Right cardiac atrium (tissue), 5 donors: ENCODE measurements at regions not wholly inside any gene's neighbourhood (a gene's known extent, or its start where the extent isn't known, plus 50 kb on each side); places are given as distances from the start of the nearest gene placed in this dataset.
"Not testable (repeated sequence)": the region's sequence is repeated elsewhere in the genome, so short reads cannot be mapped to it uniquely, and the experiment has no call there.

ENCODE experiments used
- ATAC-seq, 2 donors: fragments of 200-7000 bp; cut with Tn5 transposase; one replicate each; pipeline versions ENCODE4 v1.8.0 to v1.9.1; 2020; ENCODE audit warnings: moderate library complexity in 2 of 2, mild to moderate bottlenecking in 1 of 2
- DNase-seq, 3 donors: peaks; one replicate each; pipeline ENCODE4 v3.0.0-alpha.2; 2020
- H3K27ac ChIP-seq: one replicate; pipeline ENCODE4 v1.5.1; 2013; ENCODE audit warnings: mild to moderate bottlenecking, low read length, control low read depth, moderate library complexity
- H3K27me3 ChIP-seq: one replicate; pipeline ENCODE4 v1.6.1; 2013; ENCODE audit not compliant: control insufficient read depth, insufficient read depth
- H3K4me1 ChIP-seq: one replicate; pipeline ENCODE4 v1.6.1; 2013; ENCODE audit warnings: low read length; ENCODE audit not compliant: control insufficient read depth, insufficient read depth
- H3K4me3 ChIP-seq: one replicate; pipeline ENCODE4 v1.5.1; 2013; ENCODE audit warnings: low read length, control low read depth
- H3K9me3 ChIP-seq: one replicate; pipeline ENCODE4 v1.6.1; 2013; ENCODE audit warnings: low read length; ENCODE audit not compliant: control insufficient read depth
- WGBS: extraction: QIAGEN DNeasy Blood & Tissue Kit; methylation state at CpG from one replicate; pipeline ENCODE4 v1.1.7; 2013; 5-methylcytosine and 5-hydroxymethylcytosine counted together
- intact Hi-C, 4 donors: fragments of 100-400 bp; cut with DNase I; formaldehyde crosslinking; loops; one replicate each; pipeline versions ENCODE4 v1.11.0 to v1.14.0; 2022 to 2023
- donor health status: healthy with polysubstance abuse.
- donor health status: DM: no; HTN: yes; CAD: no.
- donor health status: DM: no; HTN: no; CAD: no.
- donor health status: DM: no; HTN: yes; CAD: no; lungs with severe emphysema.
- donor health status: DM: yes; HTN: yes; CAD: no.

DNA sequence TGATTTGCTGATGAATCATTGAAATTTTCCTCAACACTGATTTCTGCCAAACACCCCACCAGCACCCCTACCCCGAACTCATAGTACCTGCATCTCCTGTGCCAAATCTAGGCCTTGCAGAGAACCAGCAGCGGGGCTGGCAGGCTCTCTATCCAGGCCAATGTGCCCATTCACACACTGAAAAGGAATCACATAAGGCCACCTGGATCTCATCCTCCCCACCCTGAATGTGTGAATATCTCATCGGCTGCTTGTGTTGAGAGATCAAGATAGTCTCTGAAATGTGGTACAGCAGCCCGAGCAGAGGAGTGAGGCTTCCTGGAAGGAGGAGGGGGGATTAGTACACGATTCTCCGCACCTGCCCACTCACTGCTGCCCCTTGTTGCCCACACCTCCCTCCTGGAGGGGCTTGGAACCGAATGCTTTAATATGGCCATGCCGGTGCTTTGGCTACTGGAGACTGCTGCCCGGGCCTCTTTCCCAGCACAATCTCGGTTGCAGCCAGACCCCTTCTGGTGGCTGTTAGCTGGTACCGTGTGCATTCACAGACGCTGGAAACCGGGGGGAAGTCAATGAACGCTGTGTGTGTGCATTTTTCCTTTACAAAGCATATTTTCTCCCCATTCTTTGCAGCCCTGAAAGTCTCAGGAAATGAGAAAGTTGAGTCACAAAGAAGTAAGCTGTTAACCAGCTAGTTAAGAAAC, 619.5 kb downstream of the MATN1 start:
- no peak for DNase-seq
- no peak for ATAC-seq
- H3K9me3 ChIP-seq = no peaks in the 10 kb centered on the region
- H3K4me3 ChIP-seq = no peak overlapping the region
- no peaks in the 10 kb centered on the region for H3K27me3 ChIP-seq
- no peaks in the 10 kb centered on the region for H3K4me1 ChIP-seq
- WGBS = 30% methylated on average over 14 of the region's 14 CpGs
- intact Hi-C loops = loop anchor here in 3 of 4 donors (10.0 kb wide), 3 partner anchors 309 to 859 kb away; no protein-coding TSS in a partner anchor
- no peak overlapping the region for H3K27ac ChIP-seq

DNA sequence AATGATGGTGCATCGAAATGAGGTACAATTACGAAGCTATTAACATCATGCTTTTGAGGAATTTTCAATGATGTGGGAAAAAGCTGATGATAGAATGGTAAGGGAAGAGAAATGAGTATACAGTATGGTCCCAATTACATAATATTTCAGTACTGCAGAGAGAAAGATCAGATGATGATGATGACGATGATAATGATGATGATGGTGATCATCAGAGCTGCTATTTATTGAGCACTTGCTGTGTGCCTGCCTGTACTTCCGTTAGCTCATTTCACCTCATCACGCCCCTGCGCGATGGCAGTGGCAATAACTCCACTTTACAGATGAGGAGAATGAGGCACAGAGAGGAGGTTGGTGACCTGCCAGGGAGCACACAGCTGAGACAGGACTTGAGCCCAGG, 620.8 kb downstream of the MATN1 start:
- no peak overlapping the region for H3K27ac ChIP-seq
- 94% methylated on average over 7 of the region's 7 CpGs for WGBS
- H3K4me3 ChIP-seq = no peak overlapping the region
- H3K9me3 ChIP-seq = no peaks in the 10 kb centered on the region
- intact Hi-C loops = loop anchor here in 3 of 4 donors (10.0 kb wide), 3 partner anchors 308 to 858 kb away; no protein-coding TSS in a partner anchor
- no peak for DNase-seq
- no peaks in the 10 kb centered on the region for H3K4me1 ChIP-seq
- ATAC-seq = no peak
- no peaks in the 10 kb centered on the region for H3K27me3 ChIP-seq

DNA sequence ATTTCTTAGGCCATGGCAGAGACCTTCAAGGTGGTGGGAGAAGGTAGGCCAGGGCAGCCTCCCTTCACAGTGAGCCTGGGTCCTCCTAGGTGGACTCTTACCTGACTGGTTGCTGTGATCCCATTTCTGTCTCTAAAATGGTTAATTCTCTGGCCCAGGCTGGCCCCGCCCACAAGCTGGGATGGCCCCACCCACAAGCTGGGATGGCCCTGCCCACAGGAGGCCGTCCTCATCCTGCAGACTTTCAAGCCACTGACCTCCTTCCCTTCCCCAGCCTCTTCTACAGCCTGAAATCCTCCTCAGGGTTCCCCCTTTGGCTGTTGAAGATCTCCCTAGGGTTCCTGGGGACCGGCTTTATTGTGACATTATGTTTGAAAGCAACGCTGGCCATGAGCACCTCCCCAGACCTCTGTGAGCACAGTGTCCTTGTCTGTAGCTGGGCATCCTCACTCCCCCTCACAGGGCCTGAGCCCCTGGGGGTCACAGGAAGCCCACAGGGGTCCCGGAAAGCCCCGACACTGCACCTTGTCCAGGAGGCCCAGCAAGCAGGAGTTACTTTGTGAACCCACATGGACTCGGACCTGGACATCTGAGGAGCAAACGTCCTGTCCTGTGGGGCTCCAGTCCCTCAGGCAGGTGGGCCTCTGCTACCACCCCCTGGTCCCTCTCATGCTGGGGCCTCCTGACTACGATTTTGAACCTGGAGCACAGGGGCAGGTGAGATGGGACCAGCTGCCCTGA, 621.7 kb downstream of the MATN1 start:
- no peaks in the 10 kb centered on the region for H3K27me3 ChIP-seq
- peak in 1 of 2 donors; percentile 30 for ATAC-seq

DNA sequence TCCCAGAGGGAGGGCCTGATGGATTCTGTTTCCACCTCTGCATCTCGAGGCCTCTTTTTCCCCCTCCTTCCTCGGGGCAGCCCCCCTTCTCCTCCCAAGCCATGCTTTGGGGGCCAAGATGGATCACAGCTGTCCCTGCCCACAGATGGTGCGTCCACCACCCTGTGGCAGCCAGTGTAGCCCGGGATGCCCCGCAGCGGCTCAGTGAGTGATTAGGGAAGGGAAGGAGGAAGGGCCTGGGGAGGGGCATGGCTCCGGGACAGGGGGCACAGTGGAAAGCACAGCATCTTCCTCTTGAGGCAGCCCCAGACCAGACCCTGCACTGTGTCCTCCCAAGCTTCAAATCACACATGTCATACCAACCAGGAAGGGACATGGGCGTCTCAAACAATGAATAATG, 622.4 kb downstream of the MATN1 start:
- H3K27ac ChIP-seq = no peak overlapping the region
- ATAC-seq (peak in 1 of 2 donors; percentile 21), DNase-seq (no peak)
- no peaks in the 10 kb centered on the region for H3K9me3 ChIP-seq
- intact Hi-C loops = loop anchor here in 3 of 4 donors (10.0 kb wide), 3 partner anchors 306 to 856 kb away; no protein-coding TSS in a partner anchor
- H3K27me3 ChIP-seq = no peaks in the 10 kb centered on the region
- 36% methylated on average over 8 of the region's 8 CpGs for WGBS
- H3K4me1 ChIP-seq = no peaks in the 10 kb centered on the region
- H3K4me3 ChIP-seq = no peak overlapping the region

More for the DNA sequence above, 621.7 kb downstream of the MATN1 start:
- intact Hi-C loops = loop anchor here in 3 of 4 donors (10.0 kb wide), 3 partner anchors 307 to 857 kb away; no protein-coding TSS in a partner anchor
- Histone ChIP-seq H3K9me3 (no peaks in the 10 kb centered on the region), H3K27ac (no peak overlapping the region), H3K4me1 (no peaks in the 10 kb centered on the region), H3K4me3 (no peak overlapping the region)
- WGBS = 50% methylated on average over 9 of the region's 9 CpGs
- DNase-seq = peak in 2 of 3 donors; percentile 24 to 55

DNA sequence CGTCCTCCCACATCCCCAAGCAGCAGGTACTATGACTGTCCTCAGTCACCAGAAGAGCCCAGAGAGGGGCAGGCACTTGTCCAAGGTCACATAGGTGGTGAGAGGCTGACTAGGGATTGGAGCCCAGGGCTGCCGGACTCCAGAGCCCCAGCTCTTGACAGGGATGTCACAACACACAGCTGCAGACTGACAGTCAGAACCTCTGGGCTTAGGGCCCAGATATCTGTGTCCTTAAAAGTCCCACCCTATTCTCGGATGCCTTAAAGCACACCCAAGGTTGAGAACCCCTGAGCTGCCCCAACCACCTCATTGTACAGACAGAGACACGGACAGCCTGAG, 622.9 kb downstream of the MATN1 start:
- DNase-seq (peak; percentile 27 to 61 (median 60)), ATAC-seq (peak; percentile 68 to 72)
- WGBS = 25% methylated on average over 4 of the region's 4 CpGs
- no peaks in the 10 kb centered on the region for H3K9me3 ChIP-seq
- intact Hi-C loops = loop anchor here in 3 of 4 donors (10.0 kb wide), 3 partner anchors 306 to 856 kb away; no protein-coding TSS in a partner anchor
- no peak overlapping the region for H3K27ac ChIP-seq
- no peak overlapping the region for H3K4me3 ChIP-seq
- no peaks in the 10 kb centered on the region for H3K4me1 ChIP-seq
- no peaks in the 10 kb centered on the region for H3K27me3 ChIP-seq

DNA sequence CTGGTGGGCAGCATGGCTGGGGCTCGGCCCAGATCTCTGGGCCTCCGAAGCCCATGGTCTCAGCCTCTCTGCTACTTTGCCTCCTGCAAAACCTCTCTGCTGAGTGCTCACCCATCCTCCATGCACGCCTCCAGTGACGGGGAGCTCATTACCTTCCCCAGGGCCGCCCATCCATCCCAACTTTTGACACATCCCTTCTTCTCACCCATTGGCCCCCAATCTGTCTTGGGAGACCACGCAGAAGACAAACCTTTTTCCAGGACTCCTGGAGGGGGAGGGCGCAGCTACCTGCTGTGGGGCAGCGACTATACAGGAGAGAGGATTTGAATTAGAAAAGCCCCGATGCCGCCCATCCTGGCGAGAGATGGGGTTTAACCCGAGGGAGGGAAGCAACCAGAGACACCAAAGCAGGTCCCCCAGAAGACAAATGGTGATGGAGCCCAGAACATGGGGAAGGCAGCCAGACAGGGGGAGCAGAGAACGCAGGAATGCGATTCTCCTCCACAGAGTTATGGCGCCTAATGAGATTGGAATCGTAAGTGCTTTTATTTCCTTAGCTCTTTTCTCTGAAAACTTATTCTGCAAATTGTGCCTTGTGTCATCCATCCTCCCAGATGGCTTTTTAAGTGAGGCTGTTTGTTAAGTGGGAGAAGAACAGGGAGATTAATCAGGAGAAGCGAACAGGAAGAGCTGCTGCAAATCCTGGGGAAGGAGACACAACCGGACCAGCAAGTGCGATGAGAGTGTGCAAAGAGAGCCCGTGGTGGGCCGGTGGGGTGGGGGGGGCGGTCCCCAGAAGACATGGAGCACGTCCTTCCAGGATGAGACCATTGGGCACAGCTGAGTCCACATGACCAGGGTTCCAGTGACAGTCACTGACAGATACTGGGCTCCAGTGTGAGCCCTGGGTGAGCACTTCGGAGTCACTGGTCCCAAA, 623.5 kb downstream of the MATN1 start:
- DNase-seq = no peak
- no peaks in the 10 kb centered on the region for H3K27me3 ChIP-seq
- 68% methylated on average over 24 of the region's 24 CpGs for WGBS

DNA sequence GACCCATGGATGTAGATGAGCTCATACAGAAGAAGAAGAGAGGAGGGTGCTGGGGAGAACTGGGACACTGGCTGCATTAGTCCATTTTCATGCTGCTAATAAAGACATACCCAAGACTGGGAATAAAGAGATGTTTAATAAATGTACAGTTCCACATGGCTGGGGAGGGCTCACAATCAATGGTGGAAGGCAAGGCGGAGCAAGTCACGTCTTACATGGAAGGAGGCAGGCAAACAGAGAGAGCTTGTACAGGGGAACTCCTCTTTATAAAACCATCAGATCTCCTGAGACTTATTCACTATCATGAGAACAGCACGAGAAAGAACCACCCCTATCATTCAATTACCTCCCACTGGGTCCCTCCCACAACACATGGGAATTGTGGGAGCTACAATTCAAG, 625.5 kb downstream of the MATN1 start:
- WGBS = 76% methylated on average over 3 of the region's 3 CpGs
- H3K4me1 ChIP-seq, DNase-seq, H3K27ac ChIP-seq, H3K27me3 ChIP-seq, H3K4me3 ChIP-seq, ATAC-seq, intact Hi-C loops, H3K9me3 ChIP-seq: not testable (repeated sequence)

More for the DNA sequence above, 623.5 kb downstream of the MATN1 start:
- Histone ChIP-seq H3K4me3 (no peak overlapping the region), H3K4me1 (no peaks in the 10 kb centered on the region), H3K27ac (no peak overlapping the region), H3K9me3 (no peaks in the 10 kb centered on the region)
- ATAC-seq = no peak
- intact Hi-C loops = loop anchor here in 3 of 4 donors (10.0 kb wide), 3 partner anchors 305 to 855 kb away; no protein-coding TSS in a partner anchor

DNA sequence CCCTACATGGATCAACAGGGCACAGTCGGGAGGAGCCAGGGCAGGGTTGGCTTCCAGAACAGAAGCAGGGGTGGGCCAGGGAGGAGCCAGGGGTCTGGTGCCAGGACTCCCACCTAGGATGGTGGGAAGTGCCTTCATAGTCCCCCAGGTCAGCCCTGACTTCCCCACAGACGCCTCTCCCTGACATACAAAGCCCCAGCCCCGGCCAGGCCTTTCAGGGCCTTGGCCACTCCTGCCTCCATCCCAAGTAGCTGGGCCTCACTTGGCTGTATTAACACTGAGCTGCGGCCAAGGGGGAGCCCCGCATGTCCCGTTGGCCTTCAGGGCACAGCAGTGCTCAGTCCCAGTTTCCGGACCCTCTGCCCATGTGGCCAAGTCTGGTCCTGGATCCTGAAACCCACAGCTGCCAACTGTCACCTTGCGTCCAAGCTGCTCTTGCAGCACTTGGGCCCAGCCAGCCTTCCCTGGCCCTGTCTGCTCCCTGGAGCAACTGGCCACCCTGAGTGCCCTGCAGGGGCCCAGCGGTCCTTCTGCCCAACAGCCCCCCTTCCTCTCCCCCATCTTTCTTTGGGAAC, 627.8 kb downstream of the MATN1 start:
- intact Hi-C loops = no loop called here
- DNase-seq (no peak), ATAC-seq (no peak)
- WGBS = 86% methylated on average over 9 of the region's 9 CpGs
- no peaks in the 10 kb centered on the region for H3K4me1 ChIP-seq
- no peak overlapping the region for H3K4me3 ChIP-seq
- H3K27ac ChIP-seq = no peak overlapping the region
- H3K27me3 ChIP-seq = no peaks in the 10 kb centered on the region
- H3K9me3 ChIP-seq = peaks cover 3% of the 10 kb centered on the region

DNA sequence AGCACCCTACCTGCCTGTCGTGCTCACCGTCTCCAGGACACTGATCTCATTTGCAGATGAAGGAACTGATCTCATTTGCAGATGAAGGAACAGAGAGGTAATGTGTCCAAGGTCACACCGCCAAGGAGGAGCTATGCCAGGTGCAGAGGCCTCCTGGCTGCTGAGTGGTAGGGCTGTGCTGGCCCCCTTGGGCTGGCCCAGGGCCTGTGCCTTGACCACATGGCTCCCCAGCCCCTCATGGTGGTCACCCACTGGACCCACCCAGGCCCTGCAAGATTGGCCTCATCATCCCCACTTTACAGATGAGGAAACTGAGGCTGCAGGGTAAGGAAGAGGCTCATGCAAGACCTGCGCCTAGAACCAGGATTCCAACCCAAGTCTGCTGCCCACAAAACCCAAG, 628.3 kb downstream of the MATN1 start:
- Histone ChIP-seq H3K27me3 (no peaks in the 10 kb centered on the region), H3K9me3 (peaks cover 3% of the 10 kb centered on the region), H3K4me1 (no peaks in the 10 kb centered on the region), H3K27ac (no peak overlapping the region), H3K4me3 (no peak overlapping the region)
- intact Hi-C loops = no loop called here
- WGBS = 94% methylated on average over 4 of the region's 4 CpGs
- ATAC-seq (no peak), DNase-seq (no peak)

DNA sequence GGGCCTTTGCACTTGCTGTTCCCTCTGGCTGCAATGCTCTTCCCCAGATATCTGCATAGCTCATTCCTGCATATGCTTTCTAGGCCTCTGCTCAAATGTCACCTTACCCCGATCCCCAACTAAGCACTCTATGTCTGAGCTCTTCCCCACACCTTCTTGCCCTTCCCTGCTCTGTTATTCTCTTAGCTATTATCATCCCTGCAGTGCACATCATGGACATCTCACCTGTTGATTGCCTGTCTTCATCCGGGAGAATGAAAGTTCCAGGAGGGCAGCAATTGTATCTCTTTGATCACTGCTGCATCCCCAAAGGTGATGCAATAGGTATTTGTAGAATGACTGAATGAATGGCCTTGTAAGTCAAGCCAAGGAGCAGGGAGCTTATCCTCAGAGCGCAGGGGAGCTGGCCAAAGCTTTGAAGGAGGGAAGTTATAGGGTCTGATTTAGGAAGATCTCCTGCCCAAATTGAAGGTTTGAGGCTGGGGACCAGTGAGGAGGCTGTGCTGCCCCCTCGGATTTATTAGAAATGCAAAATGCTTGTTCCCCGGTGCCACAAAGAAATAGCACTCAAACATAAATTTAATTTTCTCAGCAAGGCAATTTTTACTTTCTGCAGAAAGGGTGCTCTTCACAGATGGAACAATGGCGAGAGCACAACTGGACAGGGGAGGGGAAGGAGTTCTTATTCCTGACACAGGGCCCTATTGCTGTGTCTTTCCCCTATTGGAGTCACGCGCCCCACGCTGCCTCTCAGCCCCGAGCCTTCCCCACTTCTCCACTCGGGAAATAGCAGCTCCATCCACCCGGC, 631.1 kb downstream of the MATN1 start:
- Histone ChIP-seq H3K9me3 (peaks cover 3% of the 10 kb centered on the region), H3K4me3 (no peak overlapping the region), H3K27ac (no peak overlapping the region), H3K27me3 (no peaks in the 10 kb centered on the region), H3K4me1 (no peaks in the 10 kb centered on the region)
- WGBS = 95% methylated on average over 12 of the region's 12 CpGs
- no peak for ATAC-seq
- no peak for DNase-seq
- intact Hi-C loops = no loop called here
